Stimulated activated CD8-positive, alpha-beta memory T cell treated with anti-CD3 and anti-CD28 coated beads, Interleukin-7, amount 100 ng/mL, for 48 hours (primary cell): ENCODE measurements at regions not wholly inside any gene's neighbourhood (a gene's known extent, or its start where the extent isn't known, plus 50 kb on each side); places are given as distances from the start of the nearest gene placed in this dataset.

Experiments used
- DNase-seq, 2 donors: peaks; one replicate each; pipeline ENCODE4 v3.0.0-alpha.2; 2020; ENCODE audit warnings: low read depth in 1 of 2; ENCODE audit errors: extremely low read depth in 1 of 2

GRCh38 chr15:36370731-36371112 lies 208.7 kb upstream of the CDIN1 start:
- DNase-seq = no peak

- no peak for DNase-seq
These were observed 207.9 kb upstream of the CDIN1 start for GRCh38 chr15:36371509-36371908.

DNA sequence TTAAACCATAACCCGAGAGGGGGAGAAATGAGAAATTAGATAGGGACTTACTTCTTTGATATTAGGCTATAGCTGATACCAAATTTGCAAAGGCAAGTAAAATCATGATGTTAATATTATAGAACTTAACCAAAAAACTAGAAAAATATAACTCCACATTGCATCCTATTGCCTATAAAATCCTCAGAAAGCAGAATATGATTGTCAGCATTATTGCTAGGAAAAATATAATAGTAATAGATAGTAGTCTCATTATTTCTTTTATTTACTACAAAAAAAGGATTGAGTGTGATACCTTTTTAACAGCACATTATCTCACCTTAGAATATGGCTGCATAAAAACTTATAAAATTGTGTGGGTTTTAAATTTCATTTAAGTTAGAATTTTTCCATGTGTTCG lies 206.5 kb upstream of the CDIN1 start:
- no peak for DNase-seq

DNA sequence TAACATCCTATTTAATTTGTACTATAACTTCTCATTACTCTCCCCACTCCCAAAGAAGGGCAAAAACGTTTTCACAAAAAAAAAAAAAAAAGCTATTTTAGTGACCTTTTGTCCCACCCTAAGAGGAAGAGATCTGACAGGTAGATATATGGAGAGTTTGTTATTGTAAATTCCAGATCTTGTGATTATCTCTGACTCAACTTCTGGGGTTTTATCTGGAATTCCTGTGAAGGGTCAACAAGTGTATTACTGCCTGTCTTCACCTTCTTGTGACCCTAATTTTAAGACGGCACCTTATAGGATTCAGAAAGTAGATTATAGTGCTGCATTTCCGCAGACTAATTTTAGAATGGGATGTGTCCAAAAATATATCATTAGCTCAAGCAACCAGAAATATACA lies 205.9 kb upstream of the CDIN1 start:
- DNase-seq = no peak

DNA sequence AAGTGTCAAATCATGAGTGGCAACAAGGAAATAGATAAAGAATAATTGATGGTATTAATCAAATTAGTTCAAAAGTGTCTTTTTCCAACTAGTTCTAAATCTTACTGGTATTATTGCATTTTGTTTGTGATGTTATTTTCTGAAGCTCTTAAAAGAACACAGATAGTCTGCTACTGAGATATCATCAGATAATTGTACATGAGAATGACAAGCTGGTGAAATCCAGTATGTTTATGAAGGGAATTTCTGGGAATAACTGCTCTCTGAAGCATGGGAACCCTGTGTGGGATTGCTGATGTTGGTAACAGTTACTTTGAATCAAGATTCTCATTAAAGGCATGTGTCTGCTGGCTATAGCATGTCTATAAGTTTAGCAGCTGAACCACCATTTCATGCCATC lies 190.3 kb upstream of the CDIN1 start:
- no peak for DNase-seq

GRCh38 chr15:36390491-36390890 lies 188.9 kb upstream of the CDIN1 start:
- DNase-seq = no peak

DNA sequence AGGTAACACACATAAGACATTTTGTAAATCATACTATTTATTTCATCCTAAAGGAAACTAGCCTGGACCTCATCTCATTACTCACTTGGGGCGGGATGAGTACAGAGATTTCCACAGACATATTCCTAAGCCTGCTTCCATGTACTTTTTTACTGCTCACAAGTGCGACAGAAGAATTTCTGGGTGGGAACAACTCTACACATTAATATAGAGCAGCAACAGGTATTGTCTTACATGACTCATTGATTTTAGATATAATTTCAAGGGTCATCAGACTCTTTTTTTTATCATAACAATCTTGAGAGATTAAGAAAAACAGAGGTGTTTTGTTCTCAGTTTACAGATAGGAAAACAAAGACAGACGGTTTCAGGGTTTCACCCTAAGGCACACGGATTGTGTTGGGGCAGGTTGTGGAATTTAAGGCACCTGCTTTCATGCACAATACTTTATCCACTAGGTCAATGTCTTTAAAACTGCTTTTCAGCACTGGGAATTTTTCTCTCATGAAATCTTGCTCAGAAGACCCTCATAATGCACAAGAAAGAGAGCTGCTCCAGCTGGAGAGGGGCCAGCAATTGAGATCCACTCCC lies 186.7 kb upstream of the CDIN1 start:
- DNase-seq = no peak

DNA sequence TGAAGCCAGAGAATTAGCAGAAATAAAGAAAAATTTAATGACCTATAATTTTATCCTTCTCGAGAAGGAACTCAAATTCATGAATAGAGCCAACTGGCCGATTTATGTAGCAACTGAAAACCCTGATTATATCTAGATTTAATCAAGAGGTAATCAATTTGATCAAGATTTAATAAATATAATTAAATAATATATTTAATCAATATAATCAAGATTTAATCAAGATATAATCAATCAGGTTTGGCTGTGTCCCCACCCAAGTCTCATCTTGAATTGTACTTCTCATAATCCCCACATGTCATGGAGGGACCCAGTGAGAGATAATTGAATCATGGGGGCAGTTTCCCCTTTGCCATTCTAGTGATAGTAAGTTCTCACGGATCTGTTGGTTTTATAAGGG lies 181.2 kb upstream of the CDIN1 start:
- no peak for DNase-seq

- DNase-seq = no peak
These were observed 180.2 kb upstream of the CDIN1 start for GRCh38 chr15:36399276-36399675.

DNA sequence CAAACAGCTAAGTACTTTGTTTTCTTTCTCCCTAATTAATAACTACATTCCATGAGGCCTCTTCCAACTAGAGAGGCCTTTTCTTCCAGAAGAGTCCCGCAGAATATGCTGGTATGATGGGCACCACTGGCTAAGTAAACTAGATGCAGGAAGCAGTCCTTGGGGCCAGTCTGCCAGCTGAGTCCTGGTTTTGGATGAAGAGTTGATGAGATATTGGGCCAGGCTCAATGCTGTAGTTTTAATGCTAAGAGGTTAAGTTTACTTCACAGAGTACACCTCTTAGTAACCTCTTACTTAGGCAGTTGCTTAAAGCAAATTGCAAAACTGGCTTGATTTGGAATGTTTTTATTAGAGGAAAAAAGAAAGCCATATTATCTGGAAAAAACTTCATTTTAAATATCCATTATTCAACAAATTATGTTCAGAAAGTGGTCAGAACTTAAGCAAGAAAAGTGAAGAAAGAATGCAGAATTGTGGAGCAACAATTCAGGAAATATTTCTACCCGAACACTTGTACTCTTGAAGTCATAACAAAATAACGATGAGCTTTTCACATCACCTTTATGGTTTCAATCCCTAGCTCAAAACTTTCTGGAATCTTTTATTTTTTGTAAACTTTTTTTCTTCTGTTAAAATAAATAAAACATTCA lies 178.4 kb upstream of the CDIN1 start:
- DNase-seq = no peak

DNA sequence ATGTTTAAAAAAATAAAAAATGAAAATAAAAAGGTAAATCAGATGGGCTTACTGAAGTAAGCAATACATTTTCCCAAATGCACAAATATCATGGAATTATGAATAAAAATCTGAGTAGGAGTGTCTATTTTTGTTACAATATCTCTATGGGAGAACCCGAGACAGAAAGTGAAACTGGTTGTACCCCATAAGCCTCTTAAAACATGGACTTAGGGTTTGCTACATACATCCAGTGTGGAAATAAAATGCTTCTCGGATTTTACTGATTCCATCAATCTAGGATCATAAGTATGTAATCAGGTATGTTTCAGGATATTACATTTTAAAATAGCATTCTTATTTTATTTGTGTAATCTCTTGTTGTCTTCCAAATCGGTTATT lies 177.8 kb upstream of the CDIN1 start:
- DNase-seq = no peak

DNA sequence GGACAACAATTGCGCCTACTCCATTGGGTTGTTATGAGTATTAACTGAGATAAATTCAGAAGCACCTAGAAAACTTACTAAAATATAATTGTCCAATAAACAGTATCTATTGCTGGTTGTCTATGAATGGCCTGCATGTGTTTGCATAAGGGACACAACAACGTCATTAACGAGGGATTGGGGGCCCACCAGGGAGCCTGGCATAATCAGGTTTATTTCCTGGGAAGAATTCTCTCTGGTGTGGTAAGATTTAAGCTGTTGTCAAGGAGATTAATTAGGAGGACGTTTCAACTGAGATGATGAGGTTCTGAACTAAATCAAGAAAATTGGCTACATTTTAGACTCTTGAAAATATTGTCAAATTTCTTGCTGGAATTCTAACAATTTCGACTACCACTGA lies 176.1 kb upstream of the CDIN1 start:
- DNase-seq = no peak

DNA sequence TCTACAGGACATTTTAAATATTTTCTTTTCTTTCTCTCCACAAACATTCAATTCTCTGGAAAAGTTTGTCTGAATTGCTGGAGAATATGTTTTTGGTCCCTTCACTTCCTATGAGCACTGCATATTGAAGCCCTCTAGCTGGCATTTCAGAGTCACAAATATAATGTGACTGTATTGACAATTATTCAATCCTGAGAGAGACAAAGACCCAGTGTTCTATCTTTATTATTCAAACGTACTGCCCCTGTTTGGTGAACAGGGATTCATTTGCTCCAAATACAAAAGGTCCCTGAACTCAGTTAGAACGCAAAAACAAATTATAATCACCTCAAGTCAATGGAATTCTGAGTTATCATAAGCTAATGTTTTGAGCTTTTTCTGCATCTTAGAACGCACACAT lies 173.1 kb upstream of the CDIN1 start:
- no peak for DNase-seq

GRCh38 chr15:36406911-36407310 lies 172.5 kb upstream of the CDIN1 start:
- DNase-seq = no peak

DNA sequence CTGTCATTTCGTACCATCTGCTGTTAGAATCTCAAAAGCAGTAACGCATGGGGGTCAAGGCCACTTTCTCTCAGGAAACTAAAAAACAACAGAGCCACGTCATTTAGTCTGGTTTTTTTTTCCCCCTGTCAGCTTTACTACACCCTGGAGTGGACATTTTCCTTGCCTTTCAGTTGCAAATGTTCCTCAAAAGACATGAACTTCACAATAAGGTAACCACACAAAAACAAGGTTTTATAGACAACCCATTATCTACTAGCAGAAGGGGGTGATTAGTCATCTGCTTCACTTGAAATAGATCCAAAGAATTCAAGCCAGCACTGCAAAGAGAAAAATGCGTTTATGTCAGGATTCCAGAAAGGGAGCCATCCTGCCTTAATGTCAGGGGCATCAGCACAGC lies 171.8 kb upstream of the CDIN1 start:
- no peak for DNase-seq

DNA sequence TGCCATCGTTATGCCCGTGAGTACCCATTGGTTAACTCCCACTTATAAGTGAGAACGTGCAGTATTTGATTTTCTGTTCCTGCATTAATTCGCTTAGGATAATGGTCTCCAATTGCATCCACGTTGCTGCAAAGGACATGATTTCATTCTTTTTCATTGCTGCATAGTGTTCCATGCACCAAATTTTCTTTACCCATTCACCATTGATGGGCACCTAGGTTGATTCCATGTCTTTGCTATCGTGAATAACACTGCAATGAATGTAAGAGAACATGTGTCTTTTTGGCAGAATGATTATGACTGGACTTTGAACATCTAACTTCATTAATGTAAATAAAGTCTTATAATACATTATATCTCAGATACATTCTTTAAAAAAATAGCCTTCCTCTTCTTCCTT lies 169.6 kb upstream of the CDIN1 start:
- no peak for DNase-seq

DNA sequence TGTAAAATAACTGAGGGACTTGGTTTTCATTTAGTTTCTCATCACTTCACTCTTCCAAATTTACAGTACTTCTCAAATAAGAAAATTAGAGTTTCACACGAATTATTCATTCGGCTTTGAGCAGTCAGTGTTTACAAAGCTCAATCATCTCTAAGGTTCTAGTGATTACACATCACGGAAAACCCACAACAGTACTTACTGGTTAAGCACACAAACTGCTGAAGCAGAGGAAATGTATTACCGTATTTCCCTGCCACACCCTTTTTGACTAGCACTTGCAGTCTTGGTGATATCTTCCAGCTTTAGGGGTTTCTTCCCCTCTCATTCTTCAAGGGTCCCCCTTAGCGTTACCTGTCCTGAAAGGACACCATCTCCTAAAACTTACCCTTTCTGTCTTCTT lies 164.8 kb upstream of the CDIN1 start:
- DNase-seq = no peak

DNA sequence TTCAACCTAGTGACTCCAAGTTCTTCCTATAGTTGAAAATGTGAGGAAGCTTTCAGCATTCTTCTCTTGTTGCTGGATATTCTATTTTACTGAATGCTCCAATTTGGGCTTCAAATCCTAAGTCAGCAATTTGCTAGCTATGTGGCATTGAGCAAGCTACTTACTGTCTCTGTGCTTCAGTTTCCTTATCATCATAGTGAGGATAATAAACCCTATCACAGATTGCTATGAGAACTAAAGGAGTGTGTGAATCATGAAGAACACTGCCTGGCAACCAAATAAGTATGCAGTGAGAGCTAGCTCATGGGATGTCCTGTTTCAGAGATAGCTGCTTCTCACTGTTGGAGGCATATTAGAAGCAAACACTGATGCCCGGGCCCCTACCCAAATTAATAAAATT lies 163.8 kb upstream of the CDIN1 start:
- no peak for DNase-seq

DNA sequence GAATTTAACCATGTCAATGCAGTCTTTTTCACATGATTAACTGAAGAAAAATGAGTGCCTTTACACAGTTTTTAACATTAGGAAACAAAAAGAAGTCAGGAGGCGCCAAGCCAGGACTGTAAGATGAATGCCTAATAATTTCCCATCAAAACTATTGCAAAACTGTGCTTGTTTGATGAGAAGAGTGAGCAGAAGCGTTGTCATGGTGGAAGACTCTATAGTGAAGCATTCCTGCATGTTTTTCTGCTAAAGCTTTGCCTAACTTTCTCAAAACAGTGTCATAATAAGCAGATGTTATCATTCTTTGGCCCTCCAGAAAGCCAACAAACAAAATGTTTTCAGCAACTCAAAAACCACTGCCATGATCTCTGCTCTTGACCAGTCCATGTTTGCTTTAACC lies 156.8 kb upstream of the CDIN1 start:
- no peak for DNase-seq

DNA sequence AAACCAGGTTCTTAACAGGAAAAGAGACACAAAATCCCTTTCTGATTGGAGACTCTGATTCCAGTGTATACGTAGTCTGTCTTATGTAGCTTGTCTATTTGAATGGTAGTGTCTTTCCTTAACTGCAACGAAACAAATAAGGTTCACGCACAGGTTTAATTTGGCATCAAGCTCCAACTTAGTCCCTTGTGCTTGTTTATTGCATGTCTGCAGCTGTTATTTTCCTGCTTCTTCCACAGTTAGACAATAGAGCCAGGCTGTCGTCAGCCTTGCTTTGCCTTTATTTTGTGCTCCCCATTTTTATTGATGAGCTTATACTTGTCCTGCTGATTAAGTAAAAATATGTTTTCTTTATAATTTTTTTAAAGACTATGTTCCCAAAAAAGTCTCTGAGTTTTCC lies 152.7 kb upstream of the CDIN1 start:
- DNase-seq = no peak

DNA sequence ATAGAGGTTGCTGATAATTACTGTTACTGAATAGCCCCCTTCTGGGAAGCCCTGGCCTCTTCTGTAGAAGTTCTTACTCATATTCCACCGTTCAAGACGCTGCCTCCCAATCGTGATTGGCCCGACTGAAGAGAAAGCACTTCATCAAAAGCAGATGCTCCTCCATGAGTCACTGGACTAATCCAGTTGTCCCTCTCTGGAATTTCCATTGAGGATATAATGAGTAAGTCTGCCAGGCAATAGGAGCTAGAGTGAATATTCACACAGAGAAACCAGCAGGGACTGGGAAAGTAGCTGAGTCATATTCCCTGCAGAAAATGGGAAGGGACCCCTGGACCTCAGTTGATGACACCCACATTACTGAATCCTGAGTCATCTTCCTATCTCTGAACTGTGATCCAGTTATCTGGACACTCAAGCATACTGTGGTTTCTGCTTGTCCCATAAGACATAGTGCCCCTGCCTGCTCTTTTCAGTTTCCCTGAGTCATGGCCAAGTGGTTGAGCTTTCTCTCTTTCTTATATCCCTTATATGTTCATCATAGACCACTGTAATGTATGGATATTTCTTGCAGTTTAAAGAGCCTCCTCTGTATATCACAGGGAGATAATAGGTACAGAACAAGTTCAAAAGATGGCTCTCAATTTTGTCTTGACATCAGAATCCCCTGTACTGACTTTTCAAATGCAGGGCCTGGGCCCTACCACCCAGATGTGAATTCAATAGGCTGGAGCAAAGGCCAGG lies 151.2 kb upstream of the CDIN1 start:
- DNase-seq = no peak

DNA sequence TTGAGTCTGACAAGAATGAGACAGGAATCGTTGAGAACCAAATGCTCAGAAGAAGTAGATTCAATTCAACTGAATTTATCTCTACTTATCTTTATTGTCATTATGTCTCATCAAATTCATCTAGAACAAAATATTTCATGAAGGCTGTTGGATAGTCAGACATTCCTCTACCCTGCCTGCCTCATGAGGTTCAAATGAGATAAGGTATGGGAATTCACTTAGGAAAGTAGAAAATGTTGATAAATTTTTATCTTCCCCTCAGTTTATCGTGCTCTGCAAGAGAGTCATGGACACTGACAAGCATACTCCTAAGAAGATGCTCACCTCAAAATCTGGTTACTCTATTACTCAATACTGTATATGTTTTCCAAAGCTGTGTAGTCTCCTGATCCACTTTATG lies 149.7 kb upstream of the CDIN1 start:
- no peak for DNase-seq

DNA sequence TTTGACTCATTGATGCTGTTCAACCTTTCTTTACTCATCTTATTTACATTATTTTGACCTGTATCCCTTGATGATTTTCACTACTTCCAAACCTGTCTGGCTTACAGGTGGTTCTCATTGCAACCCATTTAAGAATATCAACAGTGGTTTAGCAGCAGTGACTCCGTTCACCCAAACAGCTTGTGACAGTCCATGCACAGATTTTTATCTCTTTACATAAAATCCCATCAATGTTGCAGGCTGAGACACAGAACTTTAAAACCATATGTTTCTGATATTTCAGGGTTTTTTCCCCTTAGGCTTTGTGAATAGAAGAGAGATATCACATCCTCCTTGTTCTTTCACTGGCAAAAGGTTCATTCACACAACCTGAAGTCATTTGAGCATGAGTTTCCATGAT lies 149.1 kb upstream of the CDIN1 start:
- no peak for DNase-seq
